Astrocyte of the spinal cord (primary cell): ENCODE measurements at regions not wholly inside any gene's neighbourhood (a gene's known extent, or its start where the extent isn't known, plus 50 kb on each side); places are given as distances from the start of the nearest gene placed in this dataset.
A peak's percentile ranks its signal among the peaks of the same experiment; 100 is the strongest.

Experiments
- DNase-seq: peaks from one replicate; pipeline ENCODE4 v3.0.0; 2011; ENCODE audit warnings: low read depth, low spot score
- H3K4me3 ChIP-seq: 2 replicates; pipeline ENCODE4 v1.5.1; 2011; ENCODE audit warnings: low read depth, mild to moderate bottlenecking, low read length, moderate library complexity
- CTCF ChIP-seq: IDR thresholded peaks from 2 replicates; pipeline ENCODE4 v1.5.1; 2012; ENCODE audit warnings: low read depth, mild to moderate bottlenecking, low read length, inconsistent platforms
- in situ Hi-C: cut with HindIII; loops from 2 replicates; pipeline ENCODE4 v1.10.0; 2017; ENCODE audit warnings: low sequenced_read_pairs

GRCh38 chr2:147639891-147640290 lies 204.9 kb upstream of the ACVR2A start:
- in situ Hi-C loops = no loop called here
- no peak overlapping the region for H3K4me3 ChIP-seq
- no peak for TF ChIP-seq CTCF
- no peak for DNase-seq

- no peak for DNase-seq
- in situ Hi-C loops = no loop called here
- TF ChIP-seq CTCF = no peak
- no peak overlapping the region for H3K4me3 ChIP-seq
Measured at GRCh38 chr2:147639386-147639785, 205.4 kb upstream of the ACVR2A start.

- in situ Hi-C loops = no loop called here
- no peak overlapping the region for H3K4me3 ChIP-seq
- DNase-seq = peak; percentile 17
- TF ChIP-seq CTCF = no peak
Measured at GRCh38 chr2:147636886-147637285, 207.9 kb upstream of the ACVR2A start.

- in situ Hi-C loops = no loop called here
- H3K4me3 ChIP-seq = no peak overlapping the region
- peak; percentile 64 for DNase-seq
- no peak for TF ChIP-seq CTCF
Measured at GRCh38 chr2:147636238-147636882, 208.5 kb upstream of the ACVR2A start.

- H3K4me3 ChIP-seq = no peak overlapping the region
- no peak for DNase-seq
- TF ChIP-seq CTCF = no peak
- in situ Hi-C loops = no loop called here
Measured at GRCh38 chr2:147634826-147635225, 210.0 kb upstream of the ACVR2A start.

- TF ChIP-seq CTCF = no peak
- DNase-seq = no peak
- no peak overlapping the region for H3K4me3 ChIP-seq
- in situ Hi-C loops = no loop called here
Measured at GRCh38 chr2:147632198-147632597, 212.6 kb upstream of the ACVR2A start.
